ENCODE measurements at regions not wholly inside any gene's neighbourhood (a gene's known extent, or its start where the extent isn't known, plus 50 kb on each side); places are given as distances from the start of the nearest gene placed in this dataset.

DNA sequence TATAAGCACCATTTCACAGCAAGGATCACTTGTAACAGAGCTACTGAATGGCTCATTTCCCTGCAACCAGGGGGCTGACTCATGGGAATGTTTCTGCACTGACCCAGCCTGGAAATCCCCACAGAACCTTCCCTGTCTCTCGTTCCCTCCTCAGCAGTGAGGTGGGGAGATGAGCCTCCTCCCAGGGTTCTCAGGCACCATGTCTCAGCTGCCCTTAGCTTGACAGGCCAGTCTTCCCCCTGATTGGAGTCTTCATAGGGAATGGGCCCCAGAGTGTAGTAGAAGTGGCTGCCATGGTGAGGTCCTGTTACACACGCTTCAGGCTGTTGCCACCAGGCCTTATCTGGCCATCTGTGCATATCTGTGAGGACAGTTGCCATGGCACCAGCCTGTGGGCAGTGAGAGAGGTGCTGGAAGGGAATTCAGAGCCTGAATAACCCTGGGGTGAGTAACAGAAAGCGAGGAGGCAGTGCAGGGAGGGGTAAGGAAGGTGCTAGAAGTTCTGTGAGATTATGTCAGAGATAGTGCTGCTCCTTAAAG lies 324.4 kb downstream of the ENC1 start:
- Histone ChIP-seq H3K4me3 (ENCODE audit: low read depth, low read length, poor library complexity, severe bottlenecking) (no peak overlapping the region), H3K36me3 (ENCODE audit: insufficient read depth, low read length, poor library complexity, severe bottlenecking) (no peaks in the 10 kb centered on the region), H3K27ac (ENCODE audit: low read depth, low read length, poor library complexity, severe bottlenecking) (no peak overlapping the region), H3K27me3 (replicated peaks; ENCODE audit: insufficient read depth, low read depth, low read length, poor library complexity) (peaks cover 4% of the 10 kb centered on the region), H3K4me1 (ENCODE audit: insufficient read depth, low read length, poor library complexity, severe bottlenecking) (no peaks in the 10 kb centered on the region), H3K9me3 (ENCODE audit: low read depth, low read length, poor library complexity, severe bottlenecking) (no peaks in the 10 kb centered on the region)
- ChIA-PET POLR2A (ENCODE audit: low non-redundant PET) (interaction anchor here (0.7 kb wide), 1 partner anchor 28 kb away, joined by 3 read pairs; no protein-coding TSS in a partner anchor), CTCF (no interaction called here)
- intact Hi-C loops (cut with micrococcal nuclease; ENCODE audit: unreplicated experiment), result no loop called here
- BruUV-seq (replicated peaks), result no TSS peak
- DNase-seq (ENCODE audit: low spot score), result peak; percentile 10
- TF ChIP-seq EZH2 (IDR thresholded peaks at IDR 0.05; ENCODE audit: borderline replicate concordance, low read depth, low read length, poor library complexity, severe bottlenecking), result no peak
- TF ChIP-seq, protein P1, sequence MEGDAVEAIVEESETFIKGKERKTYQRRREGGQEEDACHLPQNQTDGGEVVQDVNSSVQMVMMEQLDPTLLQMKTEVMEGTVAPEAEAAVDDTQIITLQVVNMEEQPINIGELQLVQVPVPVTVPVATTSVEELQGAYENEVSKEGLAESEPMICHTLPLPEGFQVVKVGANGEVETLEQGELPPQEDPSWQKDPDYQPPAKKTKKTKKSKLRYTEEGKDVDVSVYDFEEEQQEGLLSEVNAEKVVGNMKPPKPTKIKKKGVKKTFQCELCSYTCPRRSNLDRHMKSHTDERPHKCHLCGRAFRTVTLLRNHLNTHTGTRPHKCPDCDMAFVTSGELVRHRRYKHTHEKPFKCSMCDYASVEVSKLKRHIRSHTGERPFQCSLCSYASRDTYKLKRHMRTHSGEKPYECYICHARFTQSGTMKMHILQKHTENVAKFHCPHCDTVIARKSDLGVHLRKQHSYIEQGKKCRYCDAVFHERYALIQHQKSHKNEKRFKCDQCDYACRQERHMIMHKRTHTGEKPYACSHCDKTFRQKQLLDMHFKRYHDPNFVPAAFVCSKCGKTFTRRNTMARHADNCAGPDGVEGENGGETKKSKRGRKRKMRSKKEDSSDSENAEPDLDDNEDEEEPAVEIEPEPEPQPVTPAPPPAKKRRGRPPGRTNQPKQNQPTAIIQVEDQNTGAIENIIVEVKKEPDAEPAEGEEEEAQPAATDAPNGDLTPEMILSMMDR (conservative IDR thresholded peaks at IDR 0.05; ENCODE audit: low read depth, low read length), result no peak

DNA sequence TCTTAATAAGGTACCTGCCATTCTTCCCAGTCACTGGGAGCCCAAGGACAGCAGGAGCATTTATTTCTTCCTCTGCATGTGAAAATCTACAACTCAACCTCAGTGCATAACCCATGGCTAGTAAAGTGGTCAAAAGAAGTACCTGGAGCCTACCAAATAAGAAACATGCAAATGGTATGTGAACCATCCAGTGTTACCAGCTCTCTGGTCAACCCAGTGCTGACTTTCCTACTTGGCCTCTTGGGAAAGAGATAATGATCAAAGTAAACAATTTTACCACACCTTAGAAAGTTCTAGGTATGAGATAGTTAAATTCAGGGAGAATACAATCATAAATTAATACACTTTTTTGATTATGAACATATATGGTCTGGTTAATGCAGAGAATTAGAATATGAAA lies 325.6 kb downstream of the ENC1 start:
- CTCF ChIA-PET, result no interaction called here
- intact Hi-C loops (cut with micrococcal nuclease; ENCODE audit: unreplicated experiment), result no loop called here
- no peak for TF ChIP-seq EZH2 (IDR thresholded peaks at IDR 0.05; ENCODE audit: borderline replicate concordance, low read depth, low read length, poor library complexity, severe bottlenecking)
- TF ChIP-seq, protein P1 (conservative IDR thresholded peaks at IDR 0.05; ENCODE audit: low read depth, low read length), result no peak
- POLR2A ChIA-PET (ENCODE audit: low non-redundant PET), result no interaction called here
- Histone ChIP-seq H3K27me3 (replicated peaks; ENCODE audit: insufficient read depth, low read depth, low read length, poor library complexity) (peaks cover 4% of the 10 kb centered on the region), H3K9me3 (ENCODE audit: low read depth, low read length, poor library complexity, severe bottlenecking) (no peaks in the 10 kb centered on the region), H3K4me1 (ENCODE audit: insufficient read depth, low read length, poor library complexity, severe bottlenecking) (no peaks in the 10 kb centered on the region), H3K36me3 (ENCODE audit: insufficient read depth, low read length, poor library complexity, severe bottlenecking) (no peaks in the 10 kb centered on the region), H3K4me3 (ENCODE audit: low read depth, low read length, poor library complexity, severe bottlenecking) (no peak overlapping the region), H3K27ac (ENCODE audit: low read depth, low read length, poor library complexity, severe bottlenecking) (no peak overlapping the region)
- DNase-seq (ENCODE audit: low spot score), result no peak
- BruUV-seq (replicated peaks), result no TSS peak

DNA sequence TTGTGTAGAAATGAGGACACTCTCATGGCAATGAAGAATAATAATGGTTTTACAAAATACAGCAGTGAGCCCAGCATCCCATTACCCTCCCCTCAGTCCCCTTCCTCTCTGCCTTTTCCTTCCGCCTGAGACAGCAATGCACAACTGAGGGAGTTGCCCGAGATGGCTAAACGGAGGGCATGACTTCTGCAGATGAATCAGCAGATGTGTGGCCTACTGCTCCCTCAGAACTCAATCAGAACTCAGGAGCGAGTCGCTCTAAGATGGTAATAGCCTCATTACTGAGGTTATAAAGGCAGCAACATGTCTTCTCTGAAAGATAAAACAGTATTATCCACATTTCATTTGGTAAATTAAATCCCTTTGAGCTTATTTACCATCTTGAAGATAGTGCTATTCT lies 326.6 kb downstream of the ENC1 start:
- Histone ChIP-seq H3K27ac (ENCODE audit: low read depth, low read length, poor library complexity, severe bottlenecking) (no peak overlapping the region), H3K36me3 (ENCODE audit: insufficient read depth, low read length, poor library complexity, severe bottlenecking) (no peaks in the 10 kb centered on the region), H3K27me3 (replicated peaks; ENCODE audit: insufficient read depth, low read depth, low read length, poor library complexity) (peaks cover 7% of the 10 kb centered on the region), H3K9me3 (ENCODE audit: low read depth, low read length, poor library complexity, severe bottlenecking) (no peaks in the 10 kb centered on the region), H3K4me3 (ENCODE audit: low read depth, low read length, poor library complexity, severe bottlenecking) (no peak overlapping the region), H3K4me1 (ENCODE audit: insufficient read depth, low read length, poor library complexity, severe bottlenecking) (no peaks in the 10 kb centered on the region)
- DNase-seq (ENCODE audit: low spot score), result no peak
- ChIA-PET POLR2A (ENCODE audit: low non-redundant PET) (no interaction called here), CTCF (no interaction called here)
- TF ChIP-seq EZH2 (IDR thresholded peaks at IDR 0.05; ENCODE audit: borderline replicate concordance, low read depth, low read length, poor library complexity, severe bottlenecking), result no peak
- TF ChIP-seq, protein P1 (conservative IDR thresholded peaks at IDR 0.05; ENCODE audit: low read depth, low read length), result no peak
- BruUV-seq (replicated peaks), result no TSS peak
- intact Hi-C loops (cut with micrococcal nuclease; ENCODE audit: unreplicated experiment), result no loop called here
